GM23338 (cell line): ENCODE measurements at regions not wholly inside any gene's neighbourhood (a gene's known extent, or its start where the extent isn't known, plus 50 kb on each side); places are given as distances from the start of the nearest gene placed in this dataset.

Experiments
- ATAC-seq: fragments of 200-7000 bp; cut with Tn5 transposase; 3 replicates; pipeline ENCODE4 v1.9.1; 2020
- DNase-seq: peaks from one replicate; pipeline ENCODE4 v3.0.0-alpha.2; 2015; ENCODE audit warnings: low spot score
- H2AFZ ChIP-seq: fragments of 200-600 bp; sonication (generic); 2 replicates; pipeline ENCODE4 v1.8.0; 2016; ENCODE audit warnings: antibody characterized with exemption, mild to moderate bottlenecking, moderate library complexity
- H3F3A ChIP-seq: fragments of 200-600 bp; sonication (generic); replicated peaks from 2 replicates; pipeline ENCODE4 v1.8.0; 2017; ENCODE audit warnings: antibody characterized with exemption, mixed run types, low read depth
- H3K27ac ChIP-seq: fragments of 200-600 bp; sonication (generic); 2 replicates; pipeline ENCODE4 v1.6.1; 2016; ENCODE audit warnings: low read depth
- H3K27me3 ChIP-seq: fragments of 200-600 bp; sonication (generic); 2 replicates; pipeline ENCODE4 v1.8.0; 2016; ENCODE audit warnings: mild to moderate bottlenecking, mixed run types, moderate library complexity; ENCODE audit not compliant: insufficient read depth
- H3K36me3 ChIP-seq: fragments of 200-600 bp; sonication (generic); 2 replicates; pipeline ENCODE4 v1.8.0; 2016; ENCODE audit warnings: mild to moderate bottlenecking; ENCODE audit not compliant: insufficient read depth
- H3K4me1 ChIP-seq: fragments of 200-600 bp; sonication (generic); 2 replicates; pipeline ENCODE4 v1.8.0; 2016; ENCODE audit warnings: mild to moderate bottlenecking, moderate library complexity; ENCODE audit not compliant: insufficient read depth
- H3K4me2 ChIP-seq: fragments of 200-600 bp; sonication (generic); 2 replicates; pipeline ENCODE4 v1.7.1; 2017; ENCODE audit warnings: mixed run types
- H3K4me3 ChIP-seq: fragments of 200-600 bp; sonication (generic); 2 replicates; pipeline ENCODE4 v1.6.1; 2016; ENCODE audit warnings: mixed run types
- H3K79me2 ChIP-seq: fragments of 200-600 bp; sonication (generic); replicated peaks from 2 replicates; pipeline ENCODE4 v1.8.0; 2017; ENCODE audit warnings: mild to moderate bottlenecking; ENCODE audit not compliant: insufficient read depth
- H3K9me2 ChIP-seq: fragments of 200-600 bp; sonication (generic); 2 replicates; pipeline ENCODE4 v1.8.0; 2017; ENCODE audit not compliant: insufficient read depth
- H4K20me1 ChIP-seq: fragments of 200-600 bp; sonication (generic); replicated peaks from 2 replicates; pipeline ENCODE4 v1.8.0; 2017; ENCODE audit warnings: mild to moderate bottlenecking; ENCODE audit not compliant: insufficient read depth
- H3K27ac Mint-ChIP-seq: 2 replicates; pipeline ENCODE4 v1.8.0; 2020; ENCODE audit warnings: inconsistent platforms, mild to moderate bottlenecking, moderate library complexity, mixed read lengths
- H3K27me3 Mint-ChIP-seq: 3 replicates; pipeline ENCODE4 v1.8.0; 2022; ENCODE audit warnings: low read depth, mild to moderate bottlenecking, moderate library complexity, mixed read lengths, inconsistent platforms; ENCODE audit not compliant: insufficient read depth, poor library complexity
- H3K36me3 Mint-ChIP-seq: 3 replicates; pipeline ENCODE4 v1.8.0; 2021; ENCODE audit warnings: low read depth, mild to moderate bottlenecking, inconsistent platforms, moderate library complexity, mixed read lengths
- H3K4me1 Mint-ChIP-seq: 3 replicates; pipeline ENCODE4 v1.8.0; 2020; ENCODE audit warnings: mild to moderate bottlenecking, inconsistent platforms, mixed read lengths
- H3K4me3 Mint-ChIP-seq: 3 replicates; pipeline ENCODE4 v1.8.0; 2021; ENCODE audit warnings: moderate library complexity, mild to moderate bottlenecking, inconsistent platforms, mixed read lengths
- H3K9me3 Mint-ChIP-seq: 3 replicates; pipeline ENCODE4 v1.8.0; 2020; ENCODE audit warnings: moderate library complexity, mild to moderate bottlenecking, inconsistent platforms, mixed read lengths
- CREB1 ChIP-seq: fragments of 250-450 bp; sonication (Bioruptor Pico); IDR thresholded peaks from 2 replicates; pipeline ENCODE4 v1.5.0; 2020; ENCODE audit warnings: low read depth, mild to moderate bottlenecking, moderate library complexity
- EZH2 ChIP-seq: fragments of 200-600 bp; sonication (generic); IDR thresholded peaks from one replicate; pipeline ENCODE4 v1.8.0; 2017; ENCODE audit warnings: antibody characterized with exemption, mild to moderate bottlenecking, low read depth; ENCODE audit not compliant: unreplicated experiment
- EZH2phosphoT487 ChIP-seq: fragments of 200-600 bp; sonication (generic); IDR thresholded peaks from one replicate; pipeline ENCODE4 v1.8.1; 2018; ENCODE audit warnings: antibody characterized with exemption; ENCODE audit not compliant: unreplicated experiment
- JUNB ChIP-seq: IDR thresholded peaks from one replicate; pipeline ENCODE4 v1.6.1; 2016; ENCODE audit warnings: antibody characterized with exemption; ENCODE audit not compliant: unreplicated experiment
- NANOG ChIP-seq: IDR thresholded peaks from 2 replicates; pipeline ENCODE4 v1.6.1; 2016; ENCODE audit warnings: antibody characterized with exemption, borderline replicate concordance
- POLR2AphosphoS5 ChIP-seq: IDR thresholded peaks from 2 replicates; pipeline ENCODE4 v1.6.1; 2016; ENCODE audit warnings: antibody characterized with exemption, low read depth
- STAT1 ChIP-seq: IDR thresholded peaks from one replicate; pipeline ENCODE4 v1.6.1; 2016; ENCODE audit warnings: antibody characterized with exemption; ENCODE audit not compliant: unreplicated experiment
- ZNF114 ChIP-seq: fragments of 250-450 bp; sonication (Bioruptor Pico); IDR thresholded peaks from 2 replicates; pipeline ENCODE4 v1.5.0; 2020; ENCODE audit warnings: mild to moderate bottlenecking, moderate library complexity
- ZNF331 ChIP-seq: fragments of 250-450 bp; sonication (Bioruptor Pico); IDR thresholded peaks from 2 replicates; pipeline ENCODE4 v1.5.0; 2020; ENCODE audit warnings: low read depth, mild to moderate bottlenecking, moderate library complexity
- TF ChIP-seq, protein P1 (sequence below), 2 experiments: fragments of 200-600 bp in 1 of 2; sonication (generic) in 1 of 2; conservative IDR thresholded peaks; 2 replicates each; pipeline versions ENCODE4 v1.5.1 to v1.6.1; 2016 to 2017; ENCODE audit warnings: antibody characterized with exemption in 2 of 2, low read depth in 2 of 2, mild to moderate bottlenecking in 2 of 2, moderate library complexity in 1 of 2
- TF ChIP-seq, protein P2 (sequence below): fragments of 250-450 bp; sonication (Bioruptor Pico); IDR thresholded peaks from 2 replicates; pipeline ENCODE4 v1.5.0; 2020; ENCODE audit warnings: mild to moderate bottlenecking, moderate library complexity
- TF ChIP-seq, protein P3 (sequence below): IDR thresholded peaks from 2 replicates; pipeline ENCODE4 v1.6.1; 2016; ENCODE audit warnings: antibody characterized with exemption
- TF ChIP-seq, protein P4 (sequence below): IDR thresholded peaks from one replicate; pipeline ENCODE4 v1.6.1; 2018; ENCODE audit warnings: antibody characterized with exemption; ENCODE audit not compliant: unreplicated experiment

DNA sequence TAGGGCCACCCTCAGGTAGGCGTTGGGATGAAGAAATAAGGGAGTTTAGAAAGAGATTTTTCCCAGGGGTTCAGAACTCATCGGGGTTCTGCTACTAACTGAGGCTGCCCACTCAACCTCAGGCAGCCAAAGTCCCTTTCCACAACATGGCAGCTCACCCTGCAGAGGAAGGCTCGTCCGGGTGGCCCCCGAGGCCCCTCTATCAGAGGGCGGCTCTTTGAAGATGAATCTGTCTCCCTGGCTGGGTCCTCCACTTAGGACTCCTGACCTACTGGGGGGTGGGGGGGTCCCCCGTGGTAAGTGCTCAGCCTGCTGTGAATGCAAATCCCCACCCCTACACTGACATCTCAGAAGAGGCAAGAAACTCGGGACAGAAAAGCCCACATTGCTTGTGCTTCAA, 182.9 kb downstream of the SOD2 start:
- H3K9me3 Mint-ChIP-seq: peaks cover under 1% of the 10 kb centered on the region; the same call in 1 of the 3 replicates
- no peak overlapping the region for H3K4me3 ChIP-seq
- H3K4me1 Mint-ChIP-seq: no peaks in the 10 kb centered on the region
- no peak overlapping the region for H3K4me2 ChIP-seq
- no peaks in the 10 kb centered on the region for H3F3A ChIP-seq
- peaks cover 2% of the 10 kb centered on the region for H3K27me3 Mint-ChIP-seq
- no peak overlapping the region for H3K27ac Mint-ChIP-seq
- DNase-seq (no peak), ATAC-seq (no peak)
- H3K27ac ChIP-seq: no peak overlapping the region
- no peaks in the 10 kb centered on the region for H4K20me1 ChIP-seq
- H2AFZ ChIP-seq: no peak overlapping the region
- no peaks in the 10 kb centered on the region for H3K79me2 ChIP-seq
- H3K36me3 ChIP-seq: no peaks in the 10 kb centered on the region
- H3K27me3 ChIP-seq: no peaks in the 10 kb centered on the region
- no peak for TF ChIP-seq EZH2phosphoT487
- TF ChIP-seq, protein P1, sequence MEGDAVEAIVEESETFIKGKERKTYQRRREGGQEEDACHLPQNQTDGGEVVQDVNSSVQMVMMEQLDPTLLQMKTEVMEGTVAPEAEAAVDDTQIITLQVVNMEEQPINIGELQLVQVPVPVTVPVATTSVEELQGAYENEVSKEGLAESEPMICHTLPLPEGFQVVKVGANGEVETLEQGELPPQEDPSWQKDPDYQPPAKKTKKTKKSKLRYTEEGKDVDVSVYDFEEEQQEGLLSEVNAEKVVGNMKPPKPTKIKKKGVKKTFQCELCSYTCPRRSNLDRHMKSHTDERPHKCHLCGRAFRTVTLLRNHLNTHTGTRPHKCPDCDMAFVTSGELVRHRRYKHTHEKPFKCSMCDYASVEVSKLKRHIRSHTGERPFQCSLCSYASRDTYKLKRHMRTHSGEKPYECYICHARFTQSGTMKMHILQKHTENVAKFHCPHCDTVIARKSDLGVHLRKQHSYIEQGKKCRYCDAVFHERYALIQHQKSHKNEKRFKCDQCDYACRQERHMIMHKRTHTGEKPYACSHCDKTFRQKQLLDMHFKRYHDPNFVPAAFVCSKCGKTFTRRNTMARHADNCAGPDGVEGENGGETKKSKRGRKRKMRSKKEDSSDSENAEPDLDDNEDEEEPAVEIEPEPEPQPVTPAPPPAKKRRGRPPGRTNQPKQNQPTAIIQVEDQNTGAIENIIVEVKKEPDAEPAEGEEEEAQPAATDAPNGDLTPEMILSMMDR (conservative IDR thresholded peaks at IDR 0.05; ENCODE audit: low read depth in 2 of 2): no peak
- TF ChIP-seq, protein P2, sequence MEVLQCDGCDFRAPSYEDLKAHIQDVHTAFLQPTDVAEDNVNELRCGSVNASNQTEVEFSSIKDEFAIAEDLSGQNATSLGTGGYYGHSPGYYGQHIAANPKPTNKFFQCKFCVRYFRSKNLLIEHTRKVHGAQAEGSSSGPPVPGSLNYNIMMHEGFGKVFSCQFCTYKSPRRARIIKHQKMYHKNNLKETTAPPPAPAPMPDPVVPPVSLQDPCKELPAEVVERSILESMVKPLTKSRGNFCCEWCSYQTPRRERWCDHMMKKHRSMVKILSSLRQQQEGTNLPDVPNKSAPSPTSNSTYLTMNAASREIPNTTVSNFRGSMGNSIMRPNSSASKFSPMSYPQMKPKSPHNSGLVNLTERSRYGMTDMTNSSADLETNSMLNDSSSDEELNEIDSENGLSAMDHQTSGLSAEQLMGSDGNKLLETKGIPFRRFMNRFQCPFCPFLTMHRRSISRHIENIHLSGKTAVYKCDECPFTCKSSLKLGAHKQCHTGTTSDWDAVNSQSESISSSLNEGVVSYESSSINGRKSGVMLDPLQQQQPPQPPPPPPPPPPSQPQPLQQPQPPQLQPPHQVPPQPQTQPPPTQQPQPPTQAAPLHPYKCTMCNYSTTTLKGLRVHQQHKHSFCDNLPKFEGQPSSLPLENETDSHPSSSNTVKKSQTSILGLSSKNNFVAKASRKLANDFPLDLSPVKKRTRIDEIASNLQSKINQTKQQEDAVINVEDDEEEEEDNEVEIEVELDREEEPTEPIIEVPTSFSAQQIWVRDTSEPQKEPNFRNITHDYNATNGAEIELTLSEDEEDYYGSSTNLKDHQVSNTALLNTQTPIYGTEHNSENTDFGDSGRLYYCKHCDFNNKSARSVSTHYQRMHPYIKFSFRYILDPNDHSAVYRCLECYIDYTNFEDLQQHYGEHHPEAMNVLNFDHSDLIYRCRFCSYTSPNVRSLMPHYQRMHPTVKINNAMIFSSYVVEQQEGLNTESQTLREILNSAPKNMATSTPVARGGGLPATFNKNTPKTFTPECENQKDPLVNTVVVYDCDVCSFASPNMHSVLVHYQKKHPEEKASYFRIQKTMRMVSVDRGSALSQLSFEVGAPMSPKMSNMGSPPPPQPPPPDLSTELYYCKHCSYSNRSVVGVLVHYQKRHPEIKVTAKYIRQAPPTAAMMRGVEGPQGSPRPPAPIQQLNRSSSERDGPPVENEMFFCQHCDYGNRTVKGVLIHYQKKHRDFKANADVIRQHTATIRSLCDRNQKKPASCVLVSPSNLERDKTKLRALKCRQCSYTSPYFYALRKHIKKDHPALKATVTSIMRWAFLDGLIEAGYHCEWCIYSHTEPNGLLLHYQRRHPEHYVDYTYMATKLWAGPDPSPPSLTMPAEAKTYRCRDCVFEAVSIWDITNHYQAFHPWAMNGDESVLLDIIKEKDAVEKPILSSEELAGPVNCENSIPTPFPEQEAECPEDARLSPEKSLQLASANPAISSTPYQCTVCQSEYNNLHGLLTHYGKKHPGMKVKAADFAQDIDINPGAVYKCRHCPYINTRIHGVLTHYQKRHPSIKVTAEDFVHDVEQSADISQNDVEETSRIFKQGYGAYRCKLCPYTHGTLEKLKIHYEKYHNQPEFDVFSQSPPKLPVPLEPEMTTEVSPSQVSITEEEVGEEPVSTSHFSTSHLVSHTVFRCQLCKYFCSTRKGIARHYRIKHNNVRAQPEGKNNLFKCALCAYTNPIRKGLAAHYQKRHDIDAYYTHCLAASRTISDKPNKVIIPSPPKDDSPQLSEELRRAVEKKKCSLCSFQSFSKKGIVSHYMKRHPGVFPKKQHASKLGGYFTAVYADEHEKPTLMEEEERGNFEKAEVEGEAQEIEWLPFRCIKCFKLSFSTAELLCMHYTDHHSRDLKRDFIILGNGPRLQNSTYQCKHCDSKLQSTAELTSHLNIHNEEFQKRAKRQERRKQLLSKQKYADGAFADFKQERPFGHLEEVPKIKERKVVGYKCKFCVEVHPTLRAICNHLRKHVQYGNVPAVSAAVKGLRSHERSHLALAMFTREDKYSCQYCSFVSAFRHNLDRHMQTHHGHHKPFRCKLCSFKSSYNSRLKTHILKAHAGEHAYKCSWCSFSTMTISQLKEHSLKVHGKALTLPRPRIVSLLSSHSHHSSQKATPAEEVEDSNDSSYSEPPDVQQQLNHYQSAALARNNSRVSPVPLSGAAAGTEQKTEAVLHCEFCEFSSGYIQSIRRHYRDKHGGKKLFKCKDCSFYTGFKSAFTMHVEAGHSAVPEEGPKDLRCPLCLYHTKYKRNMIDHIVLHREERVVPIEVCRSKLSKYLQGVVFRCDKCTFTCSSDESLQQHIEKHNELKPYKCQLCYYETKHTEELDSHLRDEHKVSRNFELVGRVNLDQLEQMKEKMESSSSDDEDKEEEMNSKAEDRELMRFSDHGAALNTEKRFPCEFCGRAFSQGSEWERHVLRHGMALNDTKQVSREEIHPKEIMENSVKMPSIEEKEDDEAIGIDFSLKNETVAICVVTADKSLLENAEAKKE (CRISPR knock-in tag): no peak
- TF ChIP-seq JUNB: no peak
- TF ChIP-seq, protein P3, sequence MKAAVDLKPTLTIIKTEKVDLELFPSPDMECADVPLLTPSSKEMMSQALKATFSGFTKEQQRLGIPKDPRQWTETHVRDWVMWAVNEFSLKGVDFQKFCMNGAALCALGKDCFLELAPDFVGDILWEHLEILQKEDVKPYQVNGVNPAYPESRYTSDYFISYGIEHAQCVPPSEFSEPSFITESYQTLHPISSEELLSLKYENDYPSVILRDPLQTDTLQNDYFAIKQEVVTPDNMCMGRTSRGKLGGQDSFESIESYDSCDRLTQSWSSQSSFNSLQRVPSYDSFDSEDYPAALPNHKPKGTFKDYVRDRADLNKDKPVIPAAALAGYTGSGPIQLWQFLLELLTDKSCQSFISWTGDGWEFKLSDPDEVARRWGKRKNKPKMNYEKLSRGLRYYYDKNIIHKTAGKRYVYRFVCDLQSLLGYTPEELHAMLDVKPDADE: no peak
- no peak for TF ChIP-seq POLR2AphosphoS5
- TF ChIP-seq NANOG: no peak
- no peak for TF ChIP-seq EZH2
- no peak for TF ChIP-seq ZNF331 (CRISPR knock-in tag)
- TF ChIP-seq, protein P4, sequence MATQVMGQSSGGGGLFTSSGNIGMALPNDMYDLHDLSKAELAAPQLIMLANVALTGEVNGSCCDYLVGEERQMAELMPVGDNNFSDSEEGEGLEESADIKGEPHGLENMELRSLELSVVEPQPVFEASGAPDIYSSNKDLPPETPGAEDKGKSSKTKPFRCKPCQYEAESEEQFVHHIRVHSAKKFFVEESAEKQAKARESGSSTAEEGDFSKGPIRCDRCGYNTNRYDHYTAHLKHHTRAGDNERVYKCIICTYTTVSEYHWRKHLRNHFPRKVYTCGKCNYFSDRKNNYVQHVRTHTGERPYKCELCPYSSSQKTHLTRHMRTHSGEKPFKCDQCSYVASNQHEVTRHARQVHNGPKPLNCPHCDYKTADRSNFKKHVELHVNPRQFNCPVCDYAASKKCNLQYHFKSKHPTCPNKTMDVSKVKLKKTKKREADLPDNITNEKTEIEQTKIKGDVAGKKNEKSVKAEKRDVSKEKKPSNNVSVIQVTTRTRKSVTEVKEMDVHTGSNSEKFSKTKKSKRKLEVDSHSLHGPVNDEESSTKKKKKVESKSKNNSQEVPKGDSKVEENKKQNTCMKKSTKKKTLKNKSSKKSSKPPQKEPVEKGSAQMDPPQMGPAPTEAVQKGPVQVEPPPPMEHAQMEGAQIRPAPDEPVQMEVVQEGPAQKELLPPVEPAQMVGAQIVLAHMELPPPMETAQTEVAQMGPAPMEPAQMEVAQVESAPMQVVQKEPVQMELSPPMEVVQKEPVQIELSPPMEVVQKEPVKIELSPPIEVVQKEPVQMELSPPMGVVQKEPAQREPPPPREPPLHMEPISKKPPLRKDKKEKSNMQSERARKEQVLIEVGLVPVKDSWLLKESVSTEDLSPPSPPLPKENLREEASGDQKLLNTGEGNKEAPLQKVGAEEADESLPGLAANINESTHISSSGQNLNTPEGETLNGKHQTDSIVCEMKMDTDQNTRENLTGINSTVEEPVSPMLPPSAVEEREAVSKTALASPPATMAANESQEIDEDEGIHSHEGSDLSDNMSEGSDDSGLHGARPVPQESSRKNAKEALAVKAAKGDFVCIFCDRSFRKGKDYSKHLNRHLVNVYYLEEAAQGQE: no peak
- no peak for TF ChIP-seq STAT1
- TF ChIP-seq ZNF114 (CRISPR knock-in tag): no peak
- TF ChIP-seq CREB1 (CRISPR knock-in tag): no peak
- H3K4me1 ChIP-seq: no peaks in the 10 kb centered on the region
- no peaks in the 10 kb centered on the region for H3K36me3 Mint-ChIP-seq
- no peaks in the 10 kb centered on the region; the same call in 1 of the 2 replicates for H3K9me2 ChIP-seq
- H3K4me3 Mint-ChIP-seq: no peak overlapping the region
